ENCODE measurements at regions not wholly inside any gene's neighbourhood (a gene's known extent, or its start where the extent isn't known, plus 50 kb on each side); places are given as distances from the start of the nearest gene placed in this dataset.
"Not testable (repeated sequence)": the region's sequence is repeated elsewhere in the genome, so short reads cannot be mapped to it uniquely, and the experiment has no call there.

DNA sequence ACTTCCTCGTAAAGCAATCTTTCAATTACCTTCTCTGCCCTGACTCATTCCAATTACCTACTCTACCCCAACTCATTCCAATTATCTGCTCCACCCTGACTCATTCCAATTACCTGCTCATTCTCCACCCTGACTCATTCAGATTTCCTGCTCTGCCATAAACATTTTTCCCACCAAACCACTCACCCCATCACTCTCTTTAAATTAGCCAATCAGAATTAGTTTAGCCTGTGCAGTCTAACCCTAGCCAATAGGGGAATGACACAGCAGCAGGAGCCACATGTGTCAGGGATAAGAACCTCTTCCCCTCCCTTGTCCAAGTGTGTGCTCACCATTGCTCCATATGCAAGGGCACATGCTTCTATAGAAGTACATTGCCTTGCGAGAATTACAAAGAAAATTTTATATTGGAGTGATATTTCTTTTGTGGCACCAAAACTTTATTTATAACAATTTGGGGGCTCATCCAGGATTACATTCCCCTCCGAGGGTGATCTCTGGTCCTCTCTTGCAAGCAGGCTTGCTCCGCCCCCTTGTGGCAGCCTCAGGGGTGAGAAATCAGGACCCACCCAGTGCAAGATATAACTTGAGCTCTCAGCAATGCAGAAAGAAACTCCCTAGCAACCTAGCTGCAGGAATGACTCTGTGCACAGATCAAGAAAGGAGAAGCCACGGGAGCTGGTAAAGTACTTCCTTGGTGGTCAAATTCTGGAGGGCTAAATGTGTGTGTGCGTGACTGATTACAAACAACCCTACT, 551.9 kb upstream of the EYS start:
- not testable (repeated sequence) for DNase-seq (ENCODE audit: low spot score)

- DNase-seq (ENCODE audit: low spot score): no peak
Measured at GRCh38 chr6:66245231-66245630, 538.2 kb upstream of the EYS start.

GRCh38 chr6:66238851-66239250, 531.8 kb upstream of the EYS start:
- no peak for DNase-seq (ENCODE audit: low spot score)

GRCh38 chr6:66232890-66233289, 525.9 kb upstream of the EYS start:
- no peak for DNase-seq (ENCODE audit: low spot score)

DNA sequence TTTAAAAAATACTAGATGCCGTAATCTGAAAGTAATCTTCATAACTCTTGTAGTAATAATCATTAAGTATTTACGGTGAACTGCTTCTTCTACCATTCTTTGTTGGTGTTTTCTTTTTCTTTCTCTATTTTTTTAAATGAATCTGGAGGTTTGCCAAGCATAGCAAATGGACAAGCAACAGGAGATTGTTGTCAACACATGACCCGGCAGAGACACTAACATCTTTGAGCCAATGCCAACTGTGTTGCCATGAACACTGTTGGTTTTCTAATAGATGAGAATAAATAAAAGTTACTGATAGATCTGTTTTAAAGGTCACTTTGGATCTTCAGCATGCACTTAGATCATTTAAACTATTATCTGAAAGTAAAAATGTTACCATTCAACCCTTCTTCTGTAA, 523.6 kb upstream of the EYS start:
- DNase-seq (ENCODE audit: low spot score): no peak

GRCh38 chr6:66226109-66226508, 519.1 kb upstream of the EYS start:
- no peak for DNase-seq (ENCODE audit: low spot score)

- DNase-seq (ENCODE audit: low spot score): no peak
Measured at GRCh38 chr6:66210964-66211363, 503.9 kb upstream of the EYS start.

DNA sequence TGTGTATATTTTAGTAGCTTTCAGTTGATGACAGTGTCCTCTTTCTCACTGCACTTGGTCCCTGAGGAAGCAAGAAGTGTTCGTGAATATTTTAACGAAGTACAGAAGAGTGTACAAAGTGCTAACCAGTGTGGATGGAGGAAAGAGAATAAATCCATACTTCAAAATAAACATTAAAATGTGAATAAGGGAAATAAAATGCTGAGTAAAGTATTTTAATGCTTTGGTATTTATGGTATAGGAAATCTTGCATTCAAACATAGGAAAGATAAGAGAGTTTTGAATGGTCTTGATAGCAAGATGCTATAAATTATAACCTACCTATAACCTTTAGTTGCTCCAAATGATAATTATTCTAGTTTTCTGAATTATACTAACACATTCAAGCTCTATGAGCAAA, 493.4 kb upstream of the EYS start:
- no peak for DNase-seq (ENCODE audit: low spot score)

GRCh38 chr6:66199171-66199570, 492.1 kb upstream of the EYS start:
- no peak for DNase-seq (ENCODE audit: low spot score)

DNA sequence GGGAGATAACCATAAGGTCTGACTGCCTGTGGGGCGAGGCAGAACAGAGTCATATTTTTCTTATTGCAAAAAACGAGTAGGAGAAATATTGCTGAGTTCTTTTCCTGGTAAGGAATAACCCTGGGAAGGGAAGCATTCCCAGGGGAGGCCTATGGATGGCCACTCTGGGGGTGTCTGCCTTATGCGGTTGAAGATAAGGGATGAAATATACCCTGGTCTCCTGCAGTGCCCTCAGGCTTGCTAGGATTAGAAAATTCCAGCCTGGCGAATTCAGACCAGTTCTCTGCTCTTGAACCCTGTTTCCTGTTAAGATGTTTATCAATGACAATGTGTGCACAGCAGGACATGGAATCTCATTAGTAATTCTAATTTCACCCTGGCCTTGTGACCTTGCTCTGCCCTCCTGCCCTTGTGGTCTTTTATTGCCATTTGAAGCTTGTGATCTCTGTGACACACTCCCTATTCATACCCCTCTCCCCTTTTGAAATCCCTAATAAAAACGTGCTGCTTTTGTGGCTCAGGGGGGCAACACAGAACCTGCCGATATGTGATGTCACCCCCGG, 491.1 kb upstream of the EYS start:
- DNase-seq (ENCODE audit: low spot score): no peak

GRCh38 chr6:66190858-66191257, 483.8 kb upstream of the EYS start:
- no peak for DNase-seq (ENCODE audit: low spot score)

- DNase-seq (ENCODE audit: low spot score): no peak
Measured at GRCh38 chr6:66189915-66190314, 482.9 kb upstream of the EYS start.

- no peak for DNase-seq (ENCODE audit: low spot score)
Measured at GRCh38 chr6:66186756-66187155, 479.7 kb upstream of the EYS start.

- DNase-seq (ENCODE audit: low spot score): no peak
Measured at GRCh38 chr6:66184091-66184490, 477.1 kb upstream of the EYS start.

DNA sequence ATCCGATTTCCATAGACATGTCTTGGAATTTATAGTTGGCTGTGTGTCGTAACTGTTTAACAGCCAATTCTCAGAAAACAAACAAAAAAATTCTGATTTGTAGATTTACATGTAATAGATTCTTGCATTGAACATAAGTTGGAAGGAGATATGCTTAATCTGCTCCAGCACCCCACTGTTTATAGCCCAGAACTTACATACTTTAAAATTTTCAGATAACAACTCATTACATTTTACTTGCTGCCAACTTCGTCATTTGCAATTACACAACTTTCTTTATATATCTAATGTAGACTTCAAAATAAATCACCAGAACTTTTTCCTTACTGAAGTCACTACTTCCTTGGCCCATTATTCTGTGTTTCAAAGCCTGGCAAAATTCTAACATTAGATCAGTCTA, 472.3 kb upstream of the EYS start:
- DNase-seq (ENCODE audit: low spot score): no peak

DNA sequence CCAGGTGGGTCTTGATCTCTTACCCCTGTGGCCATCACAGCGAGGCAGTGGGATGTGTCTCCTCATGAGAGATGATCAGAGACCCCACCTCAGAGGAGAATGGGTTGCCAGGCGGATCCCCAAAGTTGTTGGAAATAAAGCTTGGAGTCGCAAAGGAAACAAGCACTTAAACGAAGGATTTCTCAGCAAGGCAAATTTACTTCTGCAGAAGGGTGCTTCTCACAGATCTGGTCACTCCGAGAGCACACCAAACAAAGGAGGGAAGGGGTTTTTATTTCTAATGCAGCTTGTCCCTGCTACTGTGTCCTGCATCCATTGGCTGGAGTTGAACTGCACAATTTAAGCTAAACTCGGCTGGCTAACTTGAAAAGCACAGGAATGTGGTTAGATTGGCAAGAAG, 466.6 kb upstream of the EYS start:
- DNase-seq (ENCODE audit: low spot score): no peak

- DNase-seq (ENCODE audit: low spot score): not testable (repeated sequence)
Measured at GRCh38 chr6:66166713-66167112, 459.7 kb upstream of the EYS start.

DNA sequence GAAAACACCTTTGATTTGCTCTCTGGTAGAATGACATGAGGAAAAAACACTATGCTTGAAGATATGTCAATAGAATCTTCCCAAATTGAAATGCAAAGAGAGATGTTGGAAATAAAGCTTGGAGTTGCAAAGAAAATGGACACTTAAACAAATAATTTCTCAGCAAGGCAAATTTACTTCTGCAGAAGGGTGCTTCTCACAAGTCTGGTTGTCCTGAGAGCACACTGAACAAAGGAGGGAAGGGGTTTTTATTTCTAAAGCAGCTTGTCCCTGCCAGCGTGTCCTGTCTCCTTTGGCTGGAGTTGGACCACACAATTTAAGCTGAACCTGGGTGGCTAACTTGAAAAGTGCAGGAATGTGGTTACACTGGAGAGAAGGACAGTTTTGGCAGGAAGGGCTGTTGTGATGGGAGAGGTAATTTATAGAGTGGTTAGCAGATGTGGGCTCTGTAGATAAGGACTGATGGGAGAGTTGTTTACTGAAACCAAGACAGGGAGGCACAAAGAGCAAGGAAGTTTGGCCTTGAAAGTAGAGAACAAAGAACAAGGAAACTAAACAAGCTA, 454.6 kb upstream of the EYS start:
- DNase-seq (ENCODE audit: low spot score): no peak

- DNase-seq (ENCODE audit: low spot score): no peak
Measured at GRCh38 chr6:66159937-66160336, 452.9 kb upstream of the EYS start.

DNA sequence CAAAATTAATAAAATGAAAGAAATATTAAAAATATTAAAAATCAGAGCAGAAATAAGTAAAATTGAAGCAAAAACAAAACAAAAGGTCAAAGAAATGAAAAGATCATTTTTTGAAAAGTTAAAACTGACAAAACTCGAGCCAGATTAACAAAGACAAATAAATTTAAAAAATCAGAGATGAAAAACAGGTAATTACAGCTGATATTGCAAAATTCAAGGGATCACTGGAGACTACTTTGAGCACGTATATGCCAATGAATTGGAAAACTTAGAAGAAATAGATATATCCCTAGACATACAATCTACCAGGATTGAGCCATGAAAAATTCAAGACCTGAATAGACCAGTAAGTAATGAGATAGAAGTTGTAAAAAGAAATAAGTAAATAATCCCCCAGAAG, 446.2 kb upstream of the EYS start:
- DNase-seq (ENCODE audit: low spot score): no peak

- no peak for DNase-seq (ENCODE audit: low spot score)
Measured at GRCh38 chr6:66149132-66149531, 442.1 kb upstream of the EYS start.

GRCh38 chr6:66145867-66146266, 438.8 kb upstream of the EYS start:
- DNase-seq (ENCODE audit: low spot score): no peak

GRCh38 chr6:66134021-66134420, 427.0 kb upstream of the EYS start:
- DNase-seq (ENCODE audit: low spot score): no peak

DNA sequence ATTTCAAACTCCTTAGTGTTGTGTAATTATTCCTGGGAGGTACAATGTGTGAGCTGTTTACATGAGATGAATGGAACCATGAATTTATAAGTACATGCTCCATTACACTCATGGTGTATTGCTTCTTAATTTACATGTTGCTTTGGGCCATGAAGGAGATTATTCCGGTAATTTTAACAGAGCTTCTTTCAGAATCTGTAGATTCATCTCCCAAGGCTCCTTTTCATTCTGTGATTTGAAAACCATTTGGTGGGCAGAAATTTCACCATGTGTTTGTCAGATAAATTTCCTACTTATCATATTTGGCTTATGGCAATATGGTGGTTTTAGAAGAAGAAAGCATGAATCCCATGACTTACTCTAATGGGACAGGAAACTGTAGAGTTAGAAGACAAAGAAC, 421.6 kb upstream of the EYS start:
- no peak for DNase-seq (ENCODE audit: low spot score)

All from HuH-7 (cell line).